Heart left ventricle (tissue), 16 donors: ENCODE measurements at regions not wholly inside any gene's neighbourhood (a gene's known extent, or its start where the extent isn't known, plus 50 kb on each side); places are given as distances from the start of the nearest gene placed in this dataset.

ENCODE experiments used
- ATAC-seq, 4 donors: fragments of 200-7000 bp; cut with Tn5 transposase; one replicate each; pipeline ENCODE4 v1.9.1; 2020 to 2022; ENCODE audit warnings: moderate library complexity in 4 of 4, mild to moderate bottlenecking in 3 of 4, moderate number of reproducible peaks in 1 of 4
- DNase-seq, 5 donors: peaks; one replicate each; pipeline ENCODE4 v3.0.0-alpha.2; 2020
- H3K27ac ChIP-seq, 12 donors: fragments of 200-600 bp; sonication (generic) in 4 of 12; one replicate each; pipeline versions ENCODE4 v1.5.0 to v1.8.0; 2016 to 2022; ENCODE audit warnings: mild to moderate bottlenecking in 2 of 12
- H3K27me3 ChIP-seq, 9 donors: fragments of 200-600 bp; sonication (generic) in 2 of 9; one replicate each; pipeline versions ENCODE4 v1.5.1 to v1.8.0; 2016 to 2022; ENCODE audit warnings: mild to moderate bottlenecking in 3 of 9
- H3K36me3 ChIP-seq, 9 donors: fragments of 200-600 bp; sonication (generic) in 2 of 9; one replicate each; pipeline versions ENCODE4 v1.5.0 to v1.8.0; 2018 to 2022; ENCODE audit warnings: mild to moderate bottlenecking in 2 of 9
- H3K4me1 ChIP-seq, 12 donors: fragments of 200-600 bp; sonication (generic) in 4 of 12; one replicate each; pipeline versions ENCODE4 v1.5.0 to v1.8.0; 2016 to 2022; ENCODE audit warnings: mild to moderate bottlenecking in 3 of 12
- H3K4me3 ChIP-seq, 12 donors: fragments of 200-600 bp; sonication (generic) in 4 of 12; one replicate each; pipeline versions ENCODE4 v1.5.0 to v1.8.0; 2017 to 2022; ENCODE audit warnings: mild to moderate bottlenecking in 9 of 12, moderate library complexity in 4 of 12
- H3K9me3 ChIP-seq, 12 donors: fragments of 200-600 bp; sonication (generic) in 4 of 12; one replicate each; pipeline versions ENCODE4 v1.5.0 to v1.8.0; 2016 to 2022; ENCODE audit warnings: mild to moderate bottlenecking in 1 of 12
- CTCF ChIP-seq, 12 donors: fragments of 200-600 bp; sonication (generic) in 4 of 12; IDR thresholded peaks; one replicate each; pipeline versions ENCODE4 v1.5.0 to v1.8.0; 2018 to 2022; ENCODE audit warnings: antibody characterized with exemption in 12 of 12, mild to moderate bottlenecking in 5 of 12
- POLR2A ChIP-seq, 2 donors: fragments of 450-650 bp; IDR thresholded peaks; one replicate each; pipeline ENCODE4 v1.6.1; 2017; ENCODE audit warnings: antibody characterized with exemption in 2 of 2, mild to moderate bottlenecking in 2 of 2, moderate library complexity in 2 of 2
- WGBS, 4 donors: extraction: QIAGEN DNeasy Blood & Tissue Kit in 2 of 4; methylation state at CpG; one replicate each; pipeline versions ENCODE4 v1.1.5 to v1.1.7; 2013 to 2018; 5-methylcytosine and 5-hydroxymethylcytosine counted together
- intact Hi-C, 10 donors: fragments of 100-400 bp; cut with DNase I; formaldehyde crosslinking; loops; one replicate each; pipeline versions ENCODE4 v1.11.1 to v1.14.2; 2022
- donor health status: ischemic (EF 13 %, LVEDD 7.1; RV severe dilation, severe dysfunction).
- donor health status: healthy with polysubstance abuse.
- donor health status: DM: no; HTN: yes; CAD: no.
- donor health status: DM: no; HTN: no; CAD: no.
- donor health status: ischemic (EF 25% LVEDD 6.9; RV normal size, moderate dysfunction).
- donor health status: ischemic (EF 25% LVEDD 5.7; RV mildly dilated, moderate dysfunction).
- donor health status: healthy.
- donor health status: DM: yes; HTN: yes; CAD: no.
- donor health status: ischemic (EF 35%, LVEDD 5.7; RV mildly dilated, moderate dysfunction).
- donor health status: nonischemic (EF 11% LVEDD 7.7; RV severe dilation, severe dysfunction).
- donor health status: DM: yes; HTN: yes; CAD: no.
- donor health status: PGD.
- donor health status: ischemic (EF 29% LVEDD 5.4; RV normal size, mild dysfunction).
- donor health status: nonischemic (EF 23%, LVEDD 6.1; RV moderate dilation, normal function).

- Histone ChIP-seq H3K4me3 (no peak overlapping the region), H3K27ac (no peak overlapping the region), H3K4me1 (no peaks in the 10 kb centered on the region), H3K36me3 (no peaks in the 10 kb centered on the region), H3K27me3 (no peaks in the 10 kb centered on the region), H3K9me3 (peaks cover 0 to 13% (median 0%) of the 10 kb centered on the region in 12 donors)
- ATAC-seq (no peak), DNase-seq (no peak)
- intact Hi-C loops, result no loop called here
- TF ChIP-seq POLR2A (IDR thresholded peaks at IDR 0.05), result no peak
- no peak for TF ChIP-seq CTCF (IDR thresholded peaks at IDR 0.05)
- WGBS, 4 donors, result 82 to 89% (median 87%) methylated on average over 2 of the region's 2 CpGs
These were observed 827.9 kb downstream of the TSN start for GRCh38 chr2:122583159-122583917.

- Histone ChIP-seq H3K4me1 (no peaks in the 10 kb centered on the region), H3K36me3 (no peaks in the 10 kb centered on the region), H3K9me3 (peaks cover 0 to 12% (median 0%) of the 10 kb centered on the region in 12 donors), H3K27ac (no peak overlapping the region), H3K27me3 (no peaks in the 10 kb centered on the region), H3K4me3 (no peak overlapping the region)
- WGBS, 4 donors, result 82 to 93% (median 87%) methylated on average over 3 of the region's 3 CpGs
- intact Hi-C loops, result no loop called here
- ATAC-seq, result no peak
- TF ChIP-seq POLR2A (IDR thresholded peaks at IDR 0.05) (no peak), CTCF (IDR thresholded peaks at IDR 0.05) (no peak)
- no peak for DNase-seq
These were observed 835.1 kb downstream of the TSN start for GRCh38 chr2:122590524-122590923.

DNA sequence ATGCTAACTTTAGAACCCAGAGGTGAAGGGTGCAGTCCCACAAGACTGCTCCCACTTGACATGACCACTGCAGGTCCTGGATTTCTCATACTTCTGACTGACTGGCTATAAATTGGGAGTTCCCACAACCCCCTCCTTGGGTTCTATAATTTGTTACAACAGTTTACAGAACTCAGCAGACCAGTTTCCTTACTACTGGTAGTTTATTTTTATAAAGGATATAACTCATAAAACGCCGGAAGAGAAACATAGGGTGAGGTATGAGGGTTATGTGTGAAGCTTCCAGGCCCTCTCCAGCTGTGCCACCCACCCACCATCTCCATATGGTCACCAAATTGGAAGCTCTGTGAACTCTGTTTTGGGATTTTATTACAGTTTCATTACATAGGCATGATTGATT lies 839.6 kb downstream of the TSN start:
- intact Hi-C loops, result no loop called here
- 63 to 71% (median 65%) methylated on average over 2 of the region's 2 CpGs for WGBS, 4 donors
- Histone ChIP-seq H3K4me3 (no peak overlapping the region), H3K9me3 (peaks cover 0 to 8% (median 0%) of the 10 kb centered on the region in 12 donors), H3K27me3 (no peaks in the 10 kb centered on the region), H3K27ac (no peak overlapping the region), H3K36me3 (no peaks in the 10 kb centered on the region), H3K4me1 (no peaks in the 10 kb centered on the region)
- TF ChIP-seq CTCF (IDR thresholded peaks at IDR 0.05), result no peak
- no peak for DNase-seq
- ATAC-seq, result no peak

DNA sequence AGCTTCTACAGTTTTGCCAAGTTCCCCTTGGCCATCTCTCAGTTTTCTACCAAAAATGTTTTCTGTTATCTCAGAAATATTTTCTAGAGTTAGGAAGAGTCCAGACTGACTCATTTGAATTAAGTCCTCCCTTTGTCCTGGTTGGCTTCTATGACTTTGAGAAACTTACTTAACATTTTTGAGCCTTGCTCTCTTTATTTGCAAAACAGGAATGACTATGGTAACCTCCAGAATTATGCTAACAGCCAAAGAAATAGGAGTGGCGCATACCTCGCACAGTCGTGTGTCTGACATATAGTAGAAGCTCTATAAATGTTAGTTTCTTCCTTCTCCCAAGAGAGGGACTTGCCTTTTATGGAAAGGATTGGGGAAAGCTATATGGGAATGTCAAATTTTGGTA lies 841.1 kb downstream of the TSN start:
- H3K4me3 ChIP-seq, result no peak overlapping the region
- no peaks in the 10 kb centered on the region for H3K4me1 ChIP-seq
- no peak overlapping the region for H3K27ac ChIP-seq
- H3K27me3 ChIP-seq, result no peaks in the 10 kb centered on the region
- DNase-seq, result no peak
- WGBS, 4 donors, result 49 to 74% (median 68%) methylated on average over 3 of the region's 3 CpGs
- ATAC-seq, result no peak
- TF ChIP-seq CTCF (IDR thresholded peaks at IDR 0.05) (no peak), POLR2A (IDR thresholded peaks at IDR 0.05) (no peak)
- intact Hi-C loops, result no loop called here
- H3K36me3 ChIP-seq, result no peaks in the 10 kb centered on the region
- H3K9me3 ChIP-seq, result peaks cover 0 to 8% (median 0%) of the 10 kb centered on the region in 12 donors
